ENCODE measurements at regions not wholly inside any gene's neighbourhood (a gene's known extent, or its start where the extent isn't known, plus 50 kb on each side); places are given as distances from the start of the nearest gene placed in this dataset.

DNA sequence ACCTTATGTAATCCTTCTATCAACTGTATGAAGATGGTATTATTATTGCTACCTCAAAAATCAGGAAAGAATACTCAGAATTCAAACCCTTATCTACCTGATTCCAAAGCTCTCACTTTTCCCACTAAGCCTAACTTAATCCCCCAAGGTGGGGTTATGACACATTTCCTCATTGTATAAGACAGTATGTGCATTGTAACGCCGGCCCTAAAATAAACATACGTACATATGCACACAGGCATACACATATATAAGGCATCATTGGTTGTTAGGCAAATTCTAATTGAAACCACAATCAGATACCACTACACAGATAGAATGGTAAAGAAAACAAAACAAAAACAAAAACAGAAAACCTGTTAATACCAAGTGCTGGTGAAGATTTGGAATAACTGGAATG, 556.5 kb downstream of the INHBA start:
- FAIRE-seq (no peak), DNase-seq (ENCODE audit: low read depth in 1 of 2, low spot score in 1 of 2) (no peak), ATAC-seq (no peak)
- no peak overlapping the region for H3K27ac ChIP-seq
- ChIA-PET CTCF (no interaction called here), POLR2A (no interaction called here)
- 48% methylated on average over 3 of the region's 3 CpGs for WGBS (ENCODE audit: missing lambda C conversion rate)
- peaks cover 6% of the 10 kb centered on the region for H3K4me1 ChIP-seq
- TF ChIP-seq CHD4 (IDR thresholded peaks at IDR 0.05; ENCODE audit: borderline replicate concordance) (no peak), JUNB (IDR thresholded peaks at IDR 0.05) (no peak), HOXB5 (CRISPR knock-in tag; IDR thresholded peaks at IDR 0.05) (no peak), KDM1A (IDR thresholded peaks at IDR 0.05; ENCODE audit: low read depth) (no peak), HOXB13 (CRISPR knock-in tag; IDR thresholded peaks at IDR 0.05; ENCODE audit: low read depth) (no peak)
- TF ChIP-seq, protein P1, sequence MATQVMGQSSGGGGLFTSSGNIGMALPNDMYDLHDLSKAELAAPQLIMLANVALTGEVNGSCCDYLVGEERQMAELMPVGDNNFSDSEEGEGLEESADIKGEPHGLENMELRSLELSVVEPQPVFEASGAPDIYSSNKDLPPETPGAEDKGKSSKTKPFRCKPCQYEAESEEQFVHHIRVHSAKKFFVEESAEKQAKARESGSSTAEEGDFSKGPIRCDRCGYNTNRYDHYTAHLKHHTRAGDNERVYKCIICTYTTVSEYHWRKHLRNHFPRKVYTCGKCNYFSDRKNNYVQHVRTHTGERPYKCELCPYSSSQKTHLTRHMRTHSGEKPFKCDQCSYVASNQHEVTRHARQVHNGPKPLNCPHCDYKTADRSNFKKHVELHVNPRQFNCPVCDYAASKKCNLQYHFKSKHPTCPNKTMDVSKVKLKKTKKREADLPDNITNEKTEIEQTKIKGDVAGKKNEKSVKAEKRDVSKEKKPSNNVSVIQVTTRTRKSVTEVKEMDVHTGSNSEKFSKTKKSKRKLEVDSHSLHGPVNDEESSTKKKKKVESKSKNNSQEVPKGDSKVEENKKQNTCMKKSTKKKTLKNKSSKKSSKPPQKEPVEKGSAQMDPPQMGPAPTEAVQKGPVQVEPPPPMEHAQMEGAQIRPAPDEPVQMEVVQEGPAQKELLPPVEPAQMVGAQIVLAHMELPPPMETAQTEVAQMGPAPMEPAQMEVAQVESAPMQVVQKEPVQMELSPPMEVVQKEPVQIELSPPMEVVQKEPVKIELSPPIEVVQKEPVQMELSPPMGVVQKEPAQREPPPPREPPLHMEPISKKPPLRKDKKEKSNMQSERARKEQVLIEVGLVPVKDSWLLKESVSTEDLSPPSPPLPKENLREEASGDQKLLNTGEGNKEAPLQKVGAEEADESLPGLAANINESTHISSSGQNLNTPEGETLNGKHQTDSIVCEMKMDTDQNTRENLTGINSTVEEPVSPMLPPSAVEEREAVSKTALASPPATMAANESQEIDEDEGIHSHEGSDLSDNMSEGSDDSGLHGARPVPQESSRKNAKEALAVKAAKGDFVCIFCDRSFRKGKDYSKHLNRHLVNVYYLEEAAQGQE (IDR thresholded peaks at IDR 0.05), result no peak
- no peak overlapping the region for H3K4me2 ChIP-seq
- H3K9me3 ChIP-seq, result no peaks in the 10 kb centered on the region
- H3K4me3 ChIP-seq, result no peak overlapping the region

- ChIA-PET POLR2A (no interaction called here), CTCF (no interaction called here)
- no peaks in the 10 kb centered on the region for H3K9me3 ChIP-seq
- no peak for DNase-seq (ENCODE audit: low read depth in 1 of 2, low spot score in 1 of 2)
- H3K4me1 ChIP-seq, result peaks cover 6% of the 10 kb centered on the region
- FAIRE-seq, result no peak
- no peak overlapping the region for H3K4me2 ChIP-seq
- WGBS (ENCODE audit: missing lambda C conversion rate), result 33% methylated on average over 3 of the region's 3 CpGs
- H3K27ac ChIP-seq, result no peak overlapping the region
- TF ChIP-seq BCL3 (IDR thresholded peaks at IDR 0.05) (no peak), POLR2A (IDR thresholded peaks at IDR 0.05; ENCODE audit: low read length) (no peak), HEYL (CRISPR knock-in tag; IDR thresholded peaks at IDR 0.05) (no peak)
- TF ChIP-seq, protein P2, sequence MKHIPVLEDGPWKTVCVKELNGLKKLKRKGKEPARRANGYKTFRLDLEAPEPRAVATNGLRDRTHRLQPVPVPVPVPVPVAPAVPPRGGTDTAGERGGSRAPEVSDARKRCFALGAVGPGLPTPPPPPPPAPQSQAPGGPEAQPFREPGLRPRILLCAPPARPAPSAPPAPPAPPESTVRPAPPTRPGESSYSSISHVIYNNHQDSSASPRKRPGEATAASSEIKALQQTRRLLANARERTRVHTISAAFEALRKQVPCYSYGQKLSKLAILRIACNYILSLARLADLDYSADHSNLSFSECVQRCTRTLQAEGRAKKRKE (CRISPR knock-in tag; IDR thresholded peaks at IDR 0.05; ENCODE audit: low read depth), result no peak
- ATAC-seq, result no peak
- H3K4me3 ChIP-seq, result no peak overlapping the region
These were observed 557.2 kb downstream of the INHBA start for GRCh38 chr7:41145656-41146055.

- no peak for FAIRE-seq
- ChIA-PET CTCF (no interaction called here), POLR2A (no interaction called here)
- H3K4me3 ChIP-seq, result no peak overlapping the region
- DNase-seq (ENCODE audit: low read depth in 1 of 2, low spot score in 1 of 2), result no peak
- H3K4me1 ChIP-seq, result no peaks in the 10 kb centered on the region
- no peaks in the 10 kb centered on the region for H3K9me3 ChIP-seq
- TF ChIP-seq HEYL (CRISPR knock-in tag; IDR thresholded peaks at IDR 0.05) (no peak), KDM5A (IDR thresholded peaks at IDR 0.05) (no peak), TP53 (CRISPR knock-in tag; IDR thresholded peaks at IDR 0.05) (no peak), ZSCAN20 (CRISPR knock-in tag; IDR thresholded peaks at IDR 0.05) (no peak), CBX2 (IDR thresholded peaks at IDR 0.05; ENCODE audit: borderline replicate concordance, low read depth) (no peak), NPAS2 (CRISPR knock-in tag; IDR thresholded peaks at IDR 0.05; ENCODE audit: borderline replicate concordance) (no peak), EHF (CRISPR knock-in tag; IDR thresholded peaks at IDR 0.05) (no peak)
- TF ChIP-seq, protein P3, sequence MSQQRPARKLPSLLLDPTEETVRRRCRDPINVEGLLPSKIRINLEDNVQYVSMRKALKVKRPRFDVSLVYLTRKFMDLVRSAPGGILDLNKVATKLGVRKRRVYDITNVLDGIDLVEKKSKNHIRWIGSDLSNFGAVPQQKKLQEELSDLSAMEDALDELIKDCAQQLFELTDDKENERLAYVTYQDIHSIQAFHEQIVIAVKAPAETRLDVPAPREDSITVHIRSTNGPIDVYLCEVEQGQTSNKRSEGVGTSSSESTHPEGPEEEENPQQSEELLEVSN (IDR thresholded peaks at IDR 0.05; ENCODE audit: borderline replicate concordance, low read depth), result no peak
- TF ChIP-seq, protein P4, sequence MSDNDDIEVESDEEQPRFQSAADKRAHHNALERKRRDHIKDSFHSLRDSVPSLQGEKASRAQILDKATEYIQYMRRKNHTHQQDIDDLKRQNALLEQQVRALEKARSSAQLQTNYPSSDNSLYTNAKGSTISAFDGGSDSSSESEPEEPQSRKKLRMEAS (IDR thresholded peaks at IDR 0.05), result no peak
- no peak overlapping the region for H3K27ac ChIP-seq
- ATAC-seq, result no peak
- H3K4me2 ChIP-seq, result no peak overlapping the region
These were observed 559.9 kb downstream of the INHBA start for GRCh38 chr7:41142904-41143473.

Measured in A549 (cell line).